ENCODE measurements at regions not wholly inside any gene's neighbourhood (a gene's known extent, or its start where the extent isn't known, plus 50 kb on each side); places are given as distances from the start of the nearest gene placed in this dataset.

GRCh38 chr21:32934829-32935228 lies 90.9 kb upstream of the OLIG2 start:
- H3K9me3 ChIP-seq (ENCODE audit: control insufficient read depth, insufficient read depth, low read depth, low read length): no peaks in the 10 kb centered on the region
- no peaks in the 10 kb centered on the region for H3K79me2 ChIP-seq (ENCODE audit: control insufficient read depth, insufficient read depth, low read length)
- TF ChIP-seq CTCF (conservative IDR thresholded peaks at IDR 0.05 in 1 of 2, IDR thresholded peaks at IDR 0.05 in 1 of 2; ENCODE audit: low read depth in 1 of 2, low read length in 2 of 2) (no peak), EZH2 (IDR thresholded peaks at IDR 0.05; ENCODE audit: low read length, missing control alignments) (no peak)
- no peak overlapping the region for H3K27ac ChIP-seq (ENCODE audit: insufficient read depth, low read length)
- no peak overlapping the region for H3K4me2 ChIP-seq (ENCODE audit: extremely low read depth, insufficient read depth, low read length)
- no peak overlapping the region for H3K9ac ChIP-seq (ENCODE audit: insufficient read depth, low read length)
- no peaks in the 10 kb centered on the region for H3K27me3 ChIP-seq (ENCODE audit: control insufficient read depth, insufficient read depth, low read length)
- DNase-seq (ENCODE audit: low read depth in 2 of 2): no peak
- no peaks in the 10 kb centered on the region for H3K36me3 ChIP-seq (ENCODE audit: control insufficient read depth, insufficient read depth, low read length)
- H3K4me3 ChIP-seq (replicated peaks in 1 of 4; ENCODE audit: control extremely low read depth in 1 of 4, insufficient read depth in 1 of 4, low read depth in 3 of 4, low read length in 4 of 4): no peak overlapping the region
- H3K4me1 ChIP-seq (ENCODE audit: control insufficient read depth, extremely low read depth, insufficient read depth, low read length): no peaks in the 10 kb centered on the region
- no peaks in the 10 kb centered on the region for H4K20me1 ChIP-seq (ENCODE audit: control insufficient read depth, extremely low read depth, insufficient read depth, low read length)
- H2AFZ ChIP-seq (ENCODE audit: low read length): no peak overlapping the region

- Histone ChIP-seq H3K9me3 (ENCODE audit: control insufficient read depth, insufficient read depth, low read depth, low read length) (no peaks in the 10 kb centered on the region), H4K20me1 (ENCODE audit: control insufficient read depth, extremely low read depth, insufficient read depth, low read length) (no peaks in the 10 kb centered on the region), H2AFZ (ENCODE audit: low read length) (no peak overlapping the region), H3K4me1 (ENCODE audit: control insufficient read depth, extremely low read depth, insufficient read depth, low read length) (no peaks in the 10 kb centered on the region), H3K27ac (ENCODE audit: insufficient read depth, low read length) (no peak overlapping the region), H3K36me3 (ENCODE audit: control insufficient read depth, insufficient read depth, low read length) (no peaks in the 10 kb centered on the region), H3K9ac (ENCODE audit: insufficient read depth, low read length) (no peak overlapping the region), H3K27me3 (ENCODE audit: control insufficient read depth, insufficient read depth, low read length) (no peaks in the 10 kb centered on the region), H3K4me3 (replicated peaks in 1 of 4; ENCODE audit: control extremely low read depth in 1 of 4, insufficient read depth in 1 of 4, low read depth in 3 of 4, low read length in 4 of 4) (no peak overlapping the region), H3K79me2 (ENCODE audit: control insufficient read depth, insufficient read depth, low read length) (no peaks in the 10 kb centered on the region), H3K4me2 (ENCODE audit: extremely low read depth, insufficient read depth, low read length) (no peak overlapping the region)
- peak; percentile 34 to 52 for DNase-seq (ENCODE audit: low read depth in 2 of 2)
- TF ChIP-seq EZH2 (IDR thresholded peaks at IDR 0.05; ENCODE audit: low read length, missing control alignments) (no peak), CTCF (conservative IDR thresholded peaks at IDR 0.05 in 1 of 2, IDR thresholded peaks at IDR 0.05 in 1 of 2; ENCODE audit: low read depth in 1 of 2, low read length in 2 of 2) (peak; percentile 70 to 90)
Observed at GRCh38 chr21:32940079-32941014, 85.4 kb upstream of the OLIG2 start.

- H3K27me3 ChIP-seq (ENCODE audit: control insufficient read depth, insufficient read depth, low read length): no peaks in the 10 kb centered on the region
- TF ChIP-seq EZH2 (IDR thresholded peaks at IDR 0.05; ENCODE audit: low read length, missing control alignments) (no peak), CTCF (conservative IDR thresholded peaks at IDR 0.05 in 1 of 2, IDR thresholded peaks at IDR 0.05 in 1 of 2; ENCODE audit: low read depth in 1 of 2, low read length in 2 of 2) (no peak)
- H3K9ac ChIP-seq (ENCODE audit: insufficient read depth, low read length): no peak overlapping the region
Observed at GRCh38 chr21:32941263-32941662, 84.5 kb upstream of the OLIG2 start.

More at GRCh38 chr21:32941263-32941662, 84.5 kb upstream of the OLIG2 start:
- Histone ChIP-seq H3K9me3 (ENCODE audit: control insufficient read depth, insufficient read depth, low read depth, low read length) (no peaks in the 10 kb centered on the region), H3K36me3 (ENCODE audit: control insufficient read depth, insufficient read depth, low read length) (no peaks in the 10 kb centered on the region), H3K27ac (ENCODE audit: insufficient read depth, low read length) (no peak overlapping the region), H2AFZ (ENCODE audit: low read length) (no peak overlapping the region), H3K4me1 (ENCODE audit: control insufficient read depth, extremely low read depth, insufficient read depth, low read length) (no peaks in the 10 kb centered on the region), H3K4me2 (ENCODE audit: extremely low read depth, insufficient read depth, low read length) (no peak overlapping the region), H4K20me1 (ENCODE audit: control insufficient read depth, extremely low read depth, insufficient read depth, low read length) (no peaks in the 10 kb centered on the region), H3K4me3 (replicated peaks in 1 of 4; ENCODE audit: control extremely low read depth in 1 of 4, insufficient read depth in 1 of 4, low read depth in 3 of 4, low read length in 4 of 4) (no peak overlapping the region), H3K79me2 (ENCODE audit: control insufficient read depth, insufficient read depth, low read length) (no peaks in the 10 kb centered on the region)
- DNase-seq (ENCODE audit: low read depth in 2 of 2): no peak
